ENCODE measurements at regions not wholly inside any gene's neighbourhood (a gene's known extent, or its start where the extent isn't known, plus 50 kb on each side); places are given as distances from the start of the nearest gene placed in this dataset.
"Not testable (repeated sequence)": the region's sequence is repeated elsewhere in the genome, so short reads cannot be mapped to it uniquely, and the experiment has no call there.

DNA sequence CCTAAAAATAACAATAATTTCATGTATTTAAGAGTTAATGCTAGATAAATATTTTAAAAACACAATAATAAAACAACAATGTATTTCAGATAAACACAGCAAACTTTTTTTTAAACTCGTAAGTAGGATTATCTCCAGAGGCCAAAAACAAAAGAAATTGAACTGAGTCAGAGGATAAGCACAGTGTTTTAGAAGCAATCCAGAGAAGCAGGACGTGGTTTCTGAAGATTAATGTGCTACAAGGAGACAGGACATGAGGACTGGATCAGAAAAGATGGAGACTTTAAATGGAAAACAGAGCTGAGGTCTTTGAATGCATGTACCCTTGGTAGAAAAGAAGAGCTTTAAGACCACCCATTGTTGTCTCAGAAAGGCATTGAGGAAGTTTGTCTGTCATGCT, 491.2 kb upstream of the TLE4 start:
- no peak for DNase-seq (ENCODE audit: low read depth in 2 of 2)

DNA sequence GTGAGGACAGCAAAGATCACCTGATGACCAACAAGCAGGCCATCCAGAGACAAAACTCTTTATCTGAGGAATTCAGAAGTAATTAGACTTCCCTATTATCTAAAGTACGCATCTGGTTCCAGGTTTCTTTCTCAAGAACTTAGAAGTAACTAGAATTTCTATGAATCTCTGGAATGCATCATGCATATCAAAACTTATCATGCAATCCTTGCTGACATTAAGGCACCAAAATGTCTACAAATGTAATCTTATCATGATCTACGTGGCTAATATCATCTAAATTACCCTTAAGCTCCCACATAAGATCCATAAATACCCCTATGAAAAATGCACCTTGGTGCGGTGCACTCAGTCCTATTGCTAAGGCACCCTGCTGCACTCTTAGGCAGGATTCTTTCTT, 488.1 kb upstream of the TLE4 start:
- DNase-seq (ENCODE audit: low read depth in 2 of 2) = no peak

- DNase-seq (ENCODE audit: low read depth in 2 of 2) = no peak
Measured at GRCh38 chr9:79087133-79087532, 484.6 kb upstream of the TLE4 start.

DNA sequence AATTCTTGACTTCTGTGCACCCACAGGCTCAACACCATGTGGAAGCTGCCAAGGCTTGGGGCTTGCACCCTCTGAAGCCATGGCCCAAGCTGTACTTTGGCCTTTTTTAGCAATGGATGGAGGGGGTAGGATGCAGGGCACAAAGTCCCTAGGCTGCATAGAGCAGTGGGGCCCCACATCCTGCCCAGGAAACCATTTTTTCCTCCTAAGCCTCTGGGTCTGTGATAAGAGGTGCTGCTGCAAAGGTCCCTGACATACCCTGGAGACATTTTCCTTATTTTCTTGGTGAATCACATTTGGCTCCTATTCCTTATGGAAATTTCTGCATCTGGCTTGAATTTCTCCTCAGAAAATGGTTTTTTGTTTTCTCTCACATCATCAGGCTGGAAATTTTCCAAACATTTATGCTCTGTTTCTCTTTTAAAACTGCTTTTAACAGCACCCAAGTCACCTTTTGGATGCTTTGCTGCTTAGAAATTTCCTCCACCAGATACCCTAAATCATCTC, 482.7 kb upstream of the TLE4 start:
- no peak for DNase-seq (ENCODE audit: low read depth in 2 of 2)

GRCh38 chr9:79089851-79090250, 481.9 kb upstream of the TLE4 start:
- DNase-seq (ENCODE audit: low read depth in 2 of 2) = not testable (repeated sequence)

DNA sequence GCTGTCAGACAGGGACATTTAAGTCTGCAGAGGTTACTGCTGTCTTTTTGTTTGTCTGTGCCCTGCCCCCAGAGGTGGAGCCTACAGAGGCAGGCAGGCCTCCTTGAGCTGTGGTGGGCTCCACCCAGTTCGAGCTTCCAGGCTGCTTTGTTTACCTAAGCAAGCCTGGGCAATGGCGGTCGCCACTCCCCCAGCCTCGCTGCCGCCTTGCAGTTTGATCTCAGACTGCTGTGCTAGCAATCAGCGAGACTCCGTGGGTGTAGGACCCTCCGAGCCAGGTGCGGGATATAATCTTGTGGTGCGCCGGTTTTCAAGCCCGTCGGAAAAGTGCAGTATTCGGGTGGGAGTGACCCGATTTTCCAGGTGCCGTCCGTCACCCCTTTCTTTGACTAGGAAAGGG, 468.5 kb upstream of the TLE4 start:
- not testable (repeated sequence) for DNase-seq (ENCODE audit: low read depth in 2 of 2)

- no peak for DNase-seq (ENCODE audit: low read depth in 2 of 2)
Measured at GRCh38 chr9:79104216-79104615, 467.5 kb upstream of the TLE4 start.

DNA sequence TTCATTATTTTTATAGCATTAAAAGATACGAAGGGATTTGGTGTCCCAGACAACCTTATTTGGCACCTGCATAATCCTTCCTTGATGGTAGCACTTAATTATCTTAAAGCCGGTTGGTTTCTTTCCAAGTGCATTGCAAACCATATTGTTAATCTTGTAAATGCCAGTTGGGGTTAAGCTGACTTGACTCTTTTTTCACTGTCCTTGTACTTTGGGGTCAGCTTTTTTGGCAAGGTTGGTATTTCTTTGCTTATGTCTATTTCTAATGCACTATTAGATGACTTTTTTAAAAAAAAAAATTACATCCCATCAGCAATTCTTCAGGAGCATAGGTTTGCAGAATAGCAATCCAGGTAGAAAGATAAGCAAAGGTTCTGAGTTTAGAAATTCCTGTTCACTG, 466.8 kb upstream of the TLE4 start:
- no peak for DNase-seq (ENCODE audit: low read depth in 2 of 2)

DNA sequence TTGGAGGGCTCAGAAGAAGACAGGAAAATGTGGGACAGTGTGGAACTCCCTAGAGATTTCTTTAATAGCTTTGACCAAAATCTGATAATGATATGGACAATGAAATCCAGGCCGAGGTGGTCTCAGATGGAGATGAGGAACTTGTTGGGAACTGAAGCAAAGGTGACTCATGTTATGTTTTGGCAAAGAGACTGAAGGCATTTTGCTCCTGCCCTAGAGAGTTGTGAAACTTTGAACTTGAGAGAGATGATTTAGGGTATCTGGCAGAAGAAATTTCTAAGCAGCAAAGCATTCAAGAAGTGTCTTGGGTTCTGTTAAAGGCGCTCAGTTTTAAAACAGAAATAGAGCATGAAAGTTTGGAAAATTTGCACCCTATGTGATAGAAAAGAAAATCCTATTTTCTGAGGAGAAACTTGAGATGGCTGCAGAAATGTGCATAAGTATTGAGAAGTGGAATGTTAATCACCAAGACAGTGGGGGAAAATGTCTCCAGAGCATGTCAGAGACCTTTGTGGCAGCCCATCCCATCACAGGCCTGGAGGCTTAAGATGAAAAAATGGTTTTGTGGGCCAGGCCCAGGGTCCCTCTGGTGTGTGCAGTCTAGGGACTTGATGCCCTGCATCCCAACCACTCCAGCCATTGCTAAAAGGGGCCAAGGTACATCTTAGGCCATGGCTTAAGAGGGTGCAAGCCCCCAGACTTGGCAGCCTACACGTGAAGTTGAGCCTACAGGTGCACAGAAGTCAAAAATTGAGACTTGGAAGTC, 463.7 kb upstream of the TLE4 start:
- no peak for DNase-seq (ENCODE audit: low read depth in 2 of 2)

DNA sequence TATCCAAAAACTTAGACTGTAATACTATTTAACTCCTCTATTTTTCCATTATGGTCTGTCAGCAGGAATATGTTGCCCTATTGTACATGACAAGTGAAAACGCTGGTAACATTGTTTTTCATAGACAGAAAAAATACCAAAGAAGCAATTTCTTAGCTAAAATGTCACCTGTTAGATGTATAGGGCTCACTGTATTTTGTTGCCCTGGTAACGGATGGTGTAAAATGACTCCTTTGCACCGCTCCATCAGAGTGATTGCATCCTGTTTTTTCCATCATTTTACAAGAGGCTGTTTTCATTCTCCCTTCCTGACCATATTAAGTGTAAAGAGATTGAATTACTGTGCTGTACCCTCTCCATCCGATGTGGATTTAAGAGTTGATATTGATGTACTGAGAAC, 460.1 kb upstream of the TLE4 start:
- DNase-seq (ENCODE audit: low read depth in 2 of 2) = no peak

- DNase-seq (ENCODE audit: low read depth in 2 of 2) = no peak
Measured at GRCh38 chr9:79115176-79115575, 456.6 kb upstream of the TLE4 start.

- DNase-seq (ENCODE audit: low read depth in 2 of 2) = no peak
Measured at GRCh38 chr9:79116041-79116440, 455.7 kb upstream of the TLE4 start.

DNA sequence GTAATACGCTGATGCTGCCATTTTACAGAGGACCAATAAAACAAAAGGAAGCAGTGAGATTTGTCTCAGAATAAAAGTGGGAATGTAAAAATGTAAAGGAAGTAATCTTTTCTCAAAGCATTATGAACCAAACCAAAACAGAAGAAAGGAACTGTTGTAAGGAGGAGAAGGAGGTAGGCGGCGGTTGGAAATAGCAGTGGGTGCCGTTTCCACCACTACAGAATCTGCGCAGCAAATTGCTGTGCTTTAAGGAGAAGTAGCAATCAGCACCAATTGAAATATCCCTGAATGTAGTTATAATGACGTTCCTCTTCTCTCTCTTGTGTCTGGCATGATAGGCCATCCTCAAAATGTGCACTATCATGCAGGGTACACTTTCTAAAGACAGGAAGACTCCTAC, 455.1 kb upstream of the TLE4 start:
- no peak for DNase-seq (ENCODE audit: low read depth in 2 of 2)

- DNase-seq (ENCODE audit: low read depth in 2 of 2) = no peak
Measured at GRCh38 chr9:79120533-79120932, 451.2 kb upstream of the TLE4 start.

GRCh38 chr9:79120941-79121340, 450.8 kb upstream of the TLE4 start:
- DNase-seq (ENCODE audit: low read depth in 2 of 2) = no peak

- DNase-seq (ENCODE audit: low read depth in 2 of 2) = no peak
Measured at GRCh38 chr9:79123415-79123814, 448.4 kb upstream of the TLE4 start.

DNA sequence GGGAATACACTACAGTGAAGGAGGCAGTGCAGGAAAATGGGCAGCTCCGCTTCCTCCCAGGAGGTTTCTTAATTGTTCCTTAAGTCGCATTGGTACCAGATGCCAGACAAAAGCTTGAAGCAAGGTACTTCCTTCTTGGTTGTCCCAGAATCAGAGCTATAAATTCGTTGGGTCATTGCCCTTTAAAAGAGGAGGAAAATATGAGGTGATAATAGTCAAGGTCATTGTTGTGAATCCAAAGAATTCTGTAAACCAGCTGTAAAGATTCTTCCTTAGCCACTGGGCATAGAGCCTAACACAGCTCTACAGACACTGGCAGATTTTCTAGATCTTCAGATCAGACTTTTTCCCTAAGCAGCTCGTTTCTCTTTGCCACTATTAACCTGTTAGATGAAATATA, 444.1 kb upstream of the TLE4 start:
- DNase-seq (ENCODE audit: low read depth in 2 of 2) = no peak

DNA sequence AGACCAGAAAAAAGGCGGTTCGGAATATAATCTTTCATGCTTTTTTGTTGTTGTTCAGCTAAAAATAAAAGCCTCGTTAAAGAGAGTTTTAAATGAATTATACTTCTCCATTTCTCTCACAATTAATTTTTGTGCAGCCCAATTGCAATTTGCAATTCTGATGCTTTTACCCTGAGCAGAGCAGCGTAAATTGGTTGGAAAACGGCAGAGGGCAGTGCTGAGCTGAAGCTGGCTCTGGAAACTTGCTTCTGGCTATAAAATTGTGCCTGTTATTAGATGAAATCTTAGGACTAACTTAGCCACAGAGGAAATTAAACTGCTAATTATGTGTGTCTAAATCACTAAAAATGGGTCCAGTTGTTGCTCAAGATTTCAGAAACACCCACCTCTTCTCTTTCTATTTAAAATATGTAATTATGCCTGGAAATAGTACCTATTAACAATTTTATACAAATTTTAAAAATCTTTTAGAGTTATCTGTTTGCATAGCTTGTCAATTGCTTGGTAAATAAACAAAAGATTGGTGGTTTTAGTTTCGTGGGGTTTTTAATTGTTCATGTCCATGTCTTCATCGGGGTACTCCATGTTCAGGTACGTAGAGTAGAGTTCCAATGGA, 441.8 kb upstream of the TLE4 start:
- DNase-seq (ENCODE audit: low read depth in 2 of 2) = no peak

GRCh38 chr9:79131246-79131774, 440.5 kb upstream of the TLE4 start:
- no peak for DNase-seq (ENCODE audit: low read depth in 2 of 2)

DNA sequence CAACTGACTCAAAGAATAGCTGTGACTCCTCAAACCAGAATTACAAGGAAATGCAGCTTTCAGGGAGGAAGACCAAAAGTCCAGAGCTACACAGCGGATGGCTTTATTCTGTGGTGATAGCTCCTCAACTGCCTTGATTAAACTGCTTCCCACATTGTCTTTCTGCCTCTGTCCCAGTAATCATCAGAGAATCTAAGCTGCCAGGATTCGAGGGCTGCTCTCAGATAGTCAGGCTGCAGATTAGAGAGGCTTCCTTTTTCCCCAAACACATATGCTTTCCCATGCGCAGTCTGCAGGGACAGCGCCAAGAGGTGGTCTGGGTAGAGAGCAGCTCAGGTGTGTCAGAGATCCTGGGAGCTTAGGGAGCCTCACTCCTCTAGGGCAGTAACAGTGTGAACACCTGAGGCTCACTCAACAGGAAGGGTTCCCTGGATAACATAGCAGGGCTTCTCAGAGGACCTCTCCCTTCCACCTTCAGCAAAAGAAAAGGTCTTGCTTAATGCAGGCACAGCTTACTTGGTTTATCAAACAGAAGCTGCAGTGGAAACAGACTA, 439.9 kb upstream of the TLE4 start:
- no peak for DNase-seq (ENCODE audit: low read depth in 2 of 2)

DNA sequence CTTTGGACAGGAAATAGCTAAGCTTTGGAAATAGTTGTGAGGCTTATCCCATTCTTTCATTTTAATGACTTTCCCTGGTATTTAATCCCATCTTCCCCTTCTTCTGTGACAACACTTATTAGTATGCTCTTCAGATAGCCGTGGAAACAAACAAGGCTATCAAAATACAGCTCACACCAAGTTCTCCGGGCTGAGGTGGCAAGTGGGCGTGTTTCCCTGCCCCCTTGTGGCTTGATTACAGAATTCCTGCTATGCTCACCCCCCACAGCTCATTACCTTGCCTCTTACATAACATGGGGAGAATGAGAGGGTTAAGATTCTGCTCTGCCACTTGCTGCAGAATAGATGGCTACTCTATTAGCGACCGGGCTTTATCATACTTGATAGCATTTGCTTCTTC, 437.1 kb upstream of the TLE4 start:
- DNase-seq (ENCODE audit: low read depth in 2 of 2) = no peak

DNA sequence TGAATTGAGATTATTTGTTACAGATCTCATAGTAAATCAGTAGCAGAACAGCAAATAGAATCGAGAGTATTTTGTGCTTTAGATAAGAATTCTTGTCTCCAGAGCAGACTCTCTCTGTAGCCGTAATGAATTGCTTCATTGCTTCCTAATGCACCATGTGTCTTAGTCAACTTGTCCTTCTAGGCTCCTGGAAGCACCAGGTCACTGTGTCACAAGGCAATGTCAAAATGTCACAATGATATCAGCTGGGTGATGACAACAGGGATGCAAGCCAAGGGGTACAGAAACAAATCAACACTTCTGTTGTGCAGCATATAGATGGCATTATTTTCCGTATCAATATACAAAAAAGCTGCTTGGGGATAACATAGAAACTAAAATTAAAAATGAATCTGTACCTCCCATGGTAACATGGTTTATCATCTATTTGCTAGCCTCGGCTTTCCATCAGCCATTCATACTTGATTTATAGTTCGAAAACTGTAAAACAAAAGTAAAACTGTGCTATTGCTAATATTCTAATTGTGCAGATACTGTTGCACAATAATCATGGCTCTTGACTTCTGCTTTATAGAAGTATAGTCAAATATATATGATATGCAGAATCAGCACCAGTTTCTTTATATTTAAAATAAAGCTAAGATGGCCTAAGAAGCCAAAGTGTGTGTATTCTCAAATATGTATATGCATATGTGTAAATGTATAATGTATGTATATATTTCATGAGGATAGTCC, 435.9 kb upstream of the TLE4 start:
- DNase-seq (ENCODE audit: low read depth in 2 of 2) = no peak

Data from stimulated activated CD8-positive, alpha-beta memory T cell treated with anti-CD3 and anti-CD28 coated beads, Interleukin-15, amount 100 ng/mL, for 48 hours (primary cell).